Liver (tissue), 3 donors: ENCODE measurements at regions not wholly inside any gene's neighbourhood (a gene's known extent, or its start where the extent isn't known, plus 50 kb on each side); places are given as distances from the start of the nearest gene placed in this dataset.

ENCODE experiments used
- RAD21 ChIP-seq, 2 donors: IDR thresholded peaks; 2 replicates each; pipeline ENCODE4 v1.6.1; 2016; ENCODE audit warnings: antibody characterized with exemption in 2 of 2, mild to moderate bottlenecking in 2 of 2
- RXRA ChIP-seq, 2 donors: IDR thresholded peaks; 2 replicates each; pipeline ENCODE4 v1.6.1; 2017 to 2018; ENCODE audit warnings: antibody characterized with exemption in 2 of 2, mild to moderate bottlenecking in 1 of 2
- SP1 ChIP-seq: IDR thresholded peaks from 2 replicates; pipeline ENCODE4 v1.6.1; 2018; ENCODE audit warnings: antibody characterized with exemption, mild to moderate bottlenecking
- TAF1 ChIP-seq: conservative IDR thresholded peaks from 2 replicates; pipeline ENCODE4 v1.6.1; 2016; ENCODE audit warnings: antibody characterized with exemption, mild to moderate bottlenecking
- YY1 ChIP-seq: IDR thresholded peaks from 2 replicates; pipeline ENCODE4 v1.6.1; 2016; ENCODE audit warnings: antibody characterized with exemption, mild to moderate bottlenecking
- TF ChIP-seq, protein P1 (sequence below): fragments of 150-350 bp; IDR thresholded peaks from 2 replicates; pipeline ENCODE4 v1.5.1; 2017; ENCODE audit warnings: improper control_type of control experiment, low read depth, low read length; ENCODE audit not compliant: missing input control
- TF ChIP-seq, protein P2 (sequence below): IDR thresholded peaks from 2 replicates; pipeline ENCODE4 v1.6.1; 2016; ENCODE audit warnings: antibody characterized with exemption
- donor health status: healthy.
- donor health status: healthy.

DNA sequence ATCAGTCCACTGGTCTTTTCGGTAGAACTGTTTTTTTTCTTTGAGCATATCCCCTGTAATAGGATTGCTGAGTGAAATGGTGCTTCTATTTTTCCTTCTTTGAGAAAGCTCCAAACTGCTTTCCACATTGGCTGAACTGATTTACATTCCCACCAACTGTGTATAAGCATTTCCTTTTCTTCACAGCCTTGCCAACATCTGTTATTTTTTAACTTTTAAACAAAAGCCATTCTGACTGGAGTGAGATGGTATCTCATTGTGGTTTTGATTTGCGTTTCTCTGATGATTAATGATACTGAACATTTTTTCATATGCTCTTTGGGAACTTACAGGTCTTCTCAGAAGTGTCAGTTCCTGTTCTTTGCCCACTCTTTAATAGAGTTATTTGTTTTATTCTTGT, 764.7 kb downstream of the MTRR start:
- TF ChIP-seq, protein P1, sequence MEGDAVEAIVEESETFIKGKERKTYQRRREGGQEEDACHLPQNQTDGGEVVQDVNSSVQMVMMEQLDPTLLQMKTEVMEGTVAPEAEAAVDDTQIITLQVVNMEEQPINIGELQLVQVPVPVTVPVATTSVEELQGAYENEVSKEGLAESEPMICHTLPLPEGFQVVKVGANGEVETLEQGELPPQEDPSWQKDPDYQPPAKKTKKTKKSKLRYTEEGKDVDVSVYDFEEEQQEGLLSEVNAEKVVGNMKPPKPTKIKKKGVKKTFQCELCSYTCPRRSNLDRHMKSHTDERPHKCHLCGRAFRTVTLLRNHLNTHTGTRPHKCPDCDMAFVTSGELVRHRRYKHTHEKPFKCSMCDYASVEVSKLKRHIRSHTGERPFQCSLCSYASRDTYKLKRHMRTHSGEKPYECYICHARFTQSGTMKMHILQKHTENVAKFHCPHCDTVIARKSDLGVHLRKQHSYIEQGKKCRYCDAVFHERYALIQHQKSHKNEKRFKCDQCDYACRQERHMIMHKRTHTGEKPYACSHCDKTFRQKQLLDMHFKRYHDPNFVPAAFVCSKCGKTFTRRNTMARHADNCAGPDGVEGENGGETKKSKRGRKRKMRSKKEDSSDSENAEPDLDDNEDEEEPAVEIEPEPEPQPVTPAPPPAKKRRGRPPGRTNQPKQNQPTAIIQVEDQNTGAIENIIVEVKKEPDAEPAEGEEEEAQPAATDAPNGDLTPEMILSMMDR, result no peak
- TF ChIP-seq YY1, result no peak
- no peak for TF ChIP-seq SP1
- TF ChIP-seq, protein P2, sequence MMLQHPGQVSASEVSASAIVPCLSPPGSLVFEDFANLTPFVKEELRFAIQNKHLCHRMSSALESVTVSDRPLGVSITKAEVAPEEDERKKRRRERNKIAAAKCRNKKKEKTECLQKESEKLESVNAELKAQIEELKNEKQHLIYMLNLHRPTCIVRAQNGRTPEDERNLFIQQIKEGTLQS, result no peak
- no peak for TF ChIP-seq RAD21 (IDR thresholded peaks at IDR 0.05)
- TF ChIP-seq RXRA (IDR thresholded peaks at IDR 0.05), result no peak
- TF ChIP-seq TAF1, result no peak
